ENCODE measurements at regions not wholly inside any gene's neighbourhood (a gene's known extent, or its start where the extent isn't known, plus 50 kb on each side); places are given as distances from the start of the nearest gene placed in this dataset.

DNA sequence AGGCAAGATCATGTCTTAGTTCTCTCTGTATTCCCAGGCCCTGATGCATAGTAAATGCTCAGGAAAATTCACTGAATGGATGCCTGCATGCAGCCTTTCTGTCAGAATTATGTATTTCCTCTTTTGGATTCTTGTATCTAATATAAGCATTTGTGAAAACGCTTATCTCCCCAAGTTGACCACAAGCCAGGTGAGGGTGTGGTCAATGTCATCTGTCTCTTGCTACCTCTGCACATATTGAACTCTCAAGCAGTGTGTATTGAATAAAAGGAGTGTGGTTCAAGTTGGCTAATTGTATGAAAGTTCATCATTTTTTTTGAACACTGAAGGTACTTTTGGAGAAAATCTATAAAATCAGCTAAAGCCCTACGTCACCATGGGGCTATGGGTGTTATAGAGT lies 84.3 kb downstream of the CNGA2 start:
- DNase-seq (ENCODE audit: low read depth), result no peak
- no peak overlapping the region for H3K4me3 ChIP-seq (ENCODE audit: low read depth, low read length)
- no peak for TF ChIP-seq CTCF (conservative IDR thresholded peaks at IDR 0.05; ENCODE audit: low read depth, low read length)

- TF ChIP-seq CTCF (conservative IDR thresholded peaks at IDR 0.05; ENCODE audit: low read depth, low read length), result no peak
- H3K4me3 ChIP-seq (ENCODE audit: low read depth, low read length), result no peak overlapping the region
- no peak for DNase-seq (ENCODE audit: low read depth)
Observed at GRCh38 chrX:151821226-151821625, 86.7 kb downstream of the CNGA2 start.

DNA sequence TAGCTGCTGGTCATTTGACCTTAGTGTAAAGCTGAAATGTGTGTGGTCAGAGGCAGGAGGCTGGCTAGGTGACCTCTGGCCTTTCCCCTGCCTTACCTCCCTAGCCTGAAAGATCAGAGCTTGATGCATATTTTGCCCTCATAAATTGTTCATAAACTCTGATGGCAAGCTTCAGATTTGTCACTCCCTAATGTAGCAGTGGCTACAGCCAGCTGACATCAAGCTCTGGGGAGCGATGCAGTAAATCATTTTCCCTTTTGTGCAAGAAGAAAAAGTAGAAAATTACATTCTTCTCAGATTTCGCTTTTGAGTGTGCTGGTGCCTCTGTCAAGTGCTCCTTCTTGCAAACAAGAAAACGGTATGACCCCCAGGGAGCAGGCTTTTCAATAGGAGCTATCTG lies 87.7 kb upstream of the MAGEA4 start:
- no peak for DNase-seq (ENCODE audit: low read depth)
- no peak for TF ChIP-seq CTCF (conservative IDR thresholded peaks at IDR 0.05; ENCODE audit: low read depth, low read length)
- no peak overlapping the region for H3K4me3 ChIP-seq (ENCODE audit: low read depth, low read length)

GRCh38 chrX:151825925-151826485 lies 86.7 kb upstream of the MAGEA4 start:
- no peak overlapping the region for H3K4me3 ChIP-seq (ENCODE audit: low read depth, low read length)
- DNase-seq (ENCODE audit: low read depth), result peak; percentile 91
- TF ChIP-seq CTCF (conservative IDR thresholded peaks at IDR 0.05; ENCODE audit: low read depth, low read length), result peak; percentile 52

- no peak for DNase-seq (ENCODE audit: low read depth)
- H3K4me3 ChIP-seq (ENCODE audit: low read depth, low read length), result no peak overlapping the region
- TF ChIP-seq CTCF (conservative IDR thresholded peaks at IDR 0.05; ENCODE audit: low read depth, low read length), result no peak
Observed at GRCh38 chrX:151828439-151829080, 84.1 kb upstream of the MAGEA4 start.

DNA sequence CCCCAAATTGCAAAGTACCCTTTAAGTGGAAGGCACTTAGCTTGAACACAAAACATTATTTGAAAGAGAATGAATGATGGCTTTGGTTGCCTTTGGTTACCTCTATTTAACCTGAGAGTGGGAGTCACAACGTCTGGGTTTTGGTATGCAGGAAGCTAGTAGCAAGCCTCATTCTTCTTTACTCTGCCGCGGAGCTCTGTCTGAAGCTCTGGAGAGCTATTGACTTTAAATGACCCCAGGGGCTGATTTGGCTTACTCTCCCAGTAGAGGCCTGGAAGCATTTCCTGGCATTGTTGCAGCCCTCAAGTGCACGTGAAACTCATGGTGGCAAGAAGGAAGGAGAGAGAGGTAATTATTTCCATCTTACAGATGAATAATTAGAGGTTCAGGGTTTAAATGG lies 81.8 kb upstream of the MAGEA4 start:
- H3K4me3 ChIP-seq (ENCODE audit: low read depth, low read length), result no peak overlapping the region
- no peak for TF ChIP-seq CTCF (conservative IDR thresholded peaks at IDR 0.05; ENCODE audit: low read depth, low read length)
- peak; percentile 31 for DNase-seq (ENCODE audit: low read depth)

GRCh38 chrX:151852294-151852693 lies 60.4 kb upstream of the MAGEA4 start:
- no peak for DNase-seq (ENCODE audit: low read depth)
- no peak overlapping the region for H3K4me3 ChIP-seq (ENCODE audit: low read depth, low read length)
- TF ChIP-seq CTCF (conservative IDR thresholded peaks at IDR 0.05; ENCODE audit: low read depth, low read length), result no peak

Measured in choroid plexus epithelial cell (primary cell).